Activated CD8-positive, alpha-beta memory T cell treated with anti-CD3 and anti-CD28 coated beads, Interleukin-2, amount 50 U/mL, for 48 hours (primary cell): ENCODE measurements at regions not wholly inside any gene's neighbourhood (a gene's known extent, or its start where the extent isn't known, plus 50 kb on each side); places are given as distances from the start of the nearest gene placed in this dataset.

Source experiments
- DNase-seq: peaks from one replicate; pipeline ENCODE4 v3.0.0-alpha.2; 2020

- no peak for DNase-seq
Observed at GRCh38 chr20:63067721-63068560, 61.2 kb upstream of the BHLHE23 start.

- DNase-seq: no peak
Observed at GRCh38 chr20:63067266-63067635, 60.5 kb upstream of the BHLHE23 start.

GRCh38 chr20:63066506-63067265, 59.9 kb upstream of the BHLHE23 start:
- DNase-seq: no peak

GRCh38 chr20:63065911-63066310, 59.1 kb upstream of the BHLHE23 start:
- no peak for DNase-seq

- DNase-seq: peak; percentile 35
Observed at GRCh38 chr20:63064745-63065711, 58.3 kb upstream of the BHLHE23 start.

GRCh38 chr20:63064310-63064709, 57.5 kb upstream of the BHLHE23 start:
- peak; percentile 39 for DNase-seq

- DNase-seq: peak; percentile 25
Observed at GRCh38 chr20:63062188-63063140, 55.7 kb upstream of the BHLHE23 start.

GRCh38 chr20:63061771-63062100, 55.0 kb upstream of the BHLHE23 start:
- DNase-seq: peak; percentile 26

GRCh38 chr20:63061051-63061770, 54.4 kb upstream of the BHLHE23 start:
- DNase-seq: peak; percentile 32

- peak; percentile 33 for DNase-seq
Observed at GRCh38 chr20:63060057-63060991, 53.6 kb upstream of the BHLHE23 start.

- peak; percentile 38 for DNase-seq
Observed at GRCh38 chr20:63059684-63060056, 52.9 kb upstream of the BHLHE23 start.

GRCh38 chr20:63058696-63059335, 52.1 kb upstream of the BHLHE23 start:
- peak; percentile 42 for DNase-seq

GRCh38 chr20:63057171-63058117, 50.7 kb upstream of the BHLHE23 start:
- no peak for DNase-seq

GRCh38 chr20:63056236-63057170, 49.7 kb upstream of the BHLHE23 start:
- peak; percentile 86 for DNase-seq
